GM23338 (cell line): ENCODE measurements at regions not wholly inside any gene's neighbourhood (a gene's known extent, or its start where the extent isn't known, plus 50 kb on each side); places are given as distances from the start of the nearest gene placed in this dataset.

ENCODE experiments used
- ATAC-seq: fragments of 200-7000 bp; cut with Tn5 transposase; 3 replicates; pipeline ENCODE4 v1.9.1; 2020
- DNase-seq: peaks from one replicate; pipeline ENCODE4 v3.0.0-alpha.2; 2015; ENCODE audit warnings: low spot score
- H2AFZ ChIP-seq: fragments of 200-600 bp; sonication (generic); 2 replicates; pipeline ENCODE4 v1.8.0; 2016; ENCODE audit warnings: antibody characterized with exemption, mild to moderate bottlenecking, moderate library complexity
- H3F3A ChIP-seq: fragments of 200-600 bp; sonication (generic); replicated peaks from 2 replicates; pipeline ENCODE4 v1.8.0; 2017; ENCODE audit warnings: antibody characterized with exemption, mixed run types, low read depth
- H3K27ac ChIP-seq: fragments of 200-600 bp; sonication (generic); 2 replicates; pipeline ENCODE4 v1.6.1; 2016; ENCODE audit warnings: low read depth
- H3K27me3 ChIP-seq: fragments of 200-600 bp; sonication (generic); 2 replicates; pipeline ENCODE4 v1.8.0; 2016; ENCODE audit warnings: mild to moderate bottlenecking, mixed run types, moderate library complexity; ENCODE audit not compliant: insufficient read depth
- H3K36me3 ChIP-seq: fragments of 200-600 bp; sonication (generic); 2 replicates; pipeline ENCODE4 v1.8.0; 2016; ENCODE audit warnings: mild to moderate bottlenecking; ENCODE audit not compliant: insufficient read depth
- H3K4me1 ChIP-seq: fragments of 200-600 bp; sonication (generic); 2 replicates; pipeline ENCODE4 v1.8.0; 2016; ENCODE audit warnings: mild to moderate bottlenecking, moderate library complexity; ENCODE audit not compliant: insufficient read depth
- H3K4me2 ChIP-seq: fragments of 200-600 bp; sonication (generic); 2 replicates; pipeline ENCODE4 v1.7.1; 2017; ENCODE audit warnings: mixed run types
- H3K4me3 ChIP-seq: fragments of 200-600 bp; sonication (generic); 2 replicates; pipeline ENCODE4 v1.6.1; 2016; ENCODE audit warnings: mixed run types
- H3K79me2 ChIP-seq: fragments of 200-600 bp; sonication (generic); replicated peaks from 2 replicates; pipeline ENCODE4 v1.8.0; 2017; ENCODE audit warnings: mild to moderate bottlenecking; ENCODE audit not compliant: insufficient read depth
- H3K9me2 ChIP-seq: fragments of 200-600 bp; sonication (generic); 2 replicates; pipeline ENCODE4 v1.8.0; 2017; ENCODE audit not compliant: insufficient read depth
- H4K20me1 ChIP-seq: fragments of 200-600 bp; sonication (generic); replicated peaks from 2 replicates; pipeline ENCODE4 v1.8.0; 2017; ENCODE audit warnings: mild to moderate bottlenecking; ENCODE audit not compliant: insufficient read depth
- H3K27ac Mint-ChIP-seq: 2 replicates; pipeline ENCODE4 v1.8.0; 2020; ENCODE audit warnings: inconsistent platforms, mild to moderate bottlenecking, moderate library complexity, mixed read lengths
- H3K27me3 Mint-ChIP-seq: 3 replicates; pipeline ENCODE4 v1.8.0; 2022; ENCODE audit warnings: low read depth, mild to moderate bottlenecking, moderate library complexity, mixed read lengths, inconsistent platforms; ENCODE audit not compliant: insufficient read depth, poor library complexity
- H3K36me3 Mint-ChIP-seq: 3 replicates; pipeline ENCODE4 v1.8.0; 2021; ENCODE audit warnings: low read depth, mild to moderate bottlenecking, inconsistent platforms, moderate library complexity, mixed read lengths
- H3K4me1 Mint-ChIP-seq: 3 replicates; pipeline ENCODE4 v1.8.0; 2020; ENCODE audit warnings: mild to moderate bottlenecking, inconsistent platforms, mixed read lengths
- H3K4me3 Mint-ChIP-seq: 3 replicates; pipeline ENCODE4 v1.8.0; 2021; ENCODE audit warnings: moderate library complexity, mild to moderate bottlenecking, inconsistent platforms, mixed read lengths
- H3K9me3 Mint-ChIP-seq: 3 replicates; pipeline ENCODE4 v1.8.0; 2020; ENCODE audit warnings: moderate library complexity, mild to moderate bottlenecking, inconsistent platforms, mixed read lengths
- NANOG ChIP-seq: IDR thresholded peaks from 2 replicates; pipeline ENCODE4 v1.6.1; 2016; ENCODE audit warnings: antibody characterized with exemption, borderline replicate concordance
- ZNF331 ChIP-seq: fragments of 250-450 bp; sonication (Bioruptor Pico); IDR thresholded peaks from 2 replicates; pipeline ENCODE4 v1.5.0; 2020; ENCODE audit warnings: low read depth, mild to moderate bottlenecking, moderate library complexity
- ZNF462 ChIP-seq: fragments of 250-450 bp; sonication (Bioruptor Pico); IDR thresholded peaks from 2 replicates; pipeline ENCODE4 v1.5.0; 2020; ENCODE audit warnings: mild to moderate bottlenecking, moderate library complexity
- TF ChIP-seq, protein P1 (sequence below), 2 experiments: fragments of 200-600 bp in 1 of 2; sonication (generic) in 1 of 2; conservative IDR thresholded peaks; 2 replicates each; pipeline versions ENCODE4 v1.5.1 to v1.6.1; 2016 to 2017; ENCODE audit warnings: antibody characterized with exemption in 2 of 2, low read depth in 2 of 2, mild to moderate bottlenecking in 2 of 2, moderate library complexity in 1 of 2

DNA sequence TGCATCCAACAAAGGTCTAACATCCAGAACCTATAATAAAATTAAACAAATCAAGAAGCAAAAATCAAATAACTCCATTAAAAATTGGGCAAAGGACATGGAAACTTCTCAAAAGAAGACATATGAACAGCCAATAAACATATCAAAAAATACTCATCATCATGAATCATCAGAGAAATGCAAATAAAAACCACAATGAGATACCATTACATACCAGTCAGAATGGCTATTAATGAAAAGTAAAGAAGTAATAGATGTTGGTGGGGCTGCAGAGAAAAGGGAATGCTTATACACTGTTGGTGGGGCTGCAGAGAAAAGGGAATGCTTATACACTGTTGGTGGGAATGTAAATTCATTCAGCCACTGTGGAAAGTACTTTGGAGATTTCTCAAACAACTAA, 465.8 kb downstream of the ZIC3 start (continued):
- TF ChIP-seq, protein P1, sequence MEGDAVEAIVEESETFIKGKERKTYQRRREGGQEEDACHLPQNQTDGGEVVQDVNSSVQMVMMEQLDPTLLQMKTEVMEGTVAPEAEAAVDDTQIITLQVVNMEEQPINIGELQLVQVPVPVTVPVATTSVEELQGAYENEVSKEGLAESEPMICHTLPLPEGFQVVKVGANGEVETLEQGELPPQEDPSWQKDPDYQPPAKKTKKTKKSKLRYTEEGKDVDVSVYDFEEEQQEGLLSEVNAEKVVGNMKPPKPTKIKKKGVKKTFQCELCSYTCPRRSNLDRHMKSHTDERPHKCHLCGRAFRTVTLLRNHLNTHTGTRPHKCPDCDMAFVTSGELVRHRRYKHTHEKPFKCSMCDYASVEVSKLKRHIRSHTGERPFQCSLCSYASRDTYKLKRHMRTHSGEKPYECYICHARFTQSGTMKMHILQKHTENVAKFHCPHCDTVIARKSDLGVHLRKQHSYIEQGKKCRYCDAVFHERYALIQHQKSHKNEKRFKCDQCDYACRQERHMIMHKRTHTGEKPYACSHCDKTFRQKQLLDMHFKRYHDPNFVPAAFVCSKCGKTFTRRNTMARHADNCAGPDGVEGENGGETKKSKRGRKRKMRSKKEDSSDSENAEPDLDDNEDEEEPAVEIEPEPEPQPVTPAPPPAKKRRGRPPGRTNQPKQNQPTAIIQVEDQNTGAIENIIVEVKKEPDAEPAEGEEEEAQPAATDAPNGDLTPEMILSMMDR (conservative IDR thresholded peaks at IDR 0.05; ENCODE audit: low read depth in 2 of 2) = no peak
- TF ChIP-seq ZNF462 (CRISPR knock-in tag) (no peak), ZNF331 (CRISPR knock-in tag) (no peak)

- Histone ChIP-seq H3K27me3 (no peaks in the 10 kb centered on the region), H3F3A (no peaks in the 10 kb centered on the region), H3K9me2 (no peaks in the 10 kb centered on the region), H2AFZ (no peak overlapping the region), H3K27ac (no peak overlapping the region), H3K79me2 (no peaks in the 10 kb centered on the region), H3K4me2 (no peak overlapping the region), H3K4me1 (no peaks in the 10 kb centered on the region), H3K36me3 (no peaks in the 10 kb centered on the region), H3K4me3 (no peak overlapping the region), H4K20me1 (no peaks in the 10 kb centered on the region)
- no peak for TF ChIP-seq NANOG
- TF ChIP-seq, protein P1 (conservative IDR thresholded peaks at IDR 0.05; ENCODE audit: low read depth in 2 of 2) = peak; percentile 47 to 48; a peak in 3 of 4 replicates
- ATAC-seq (no peak), DNase-seq (peak; percentile 8)
- H3K4me1 Mint-ChIP-seq = no peaks in the 10 kb centered on the region
- H3K36me3 Mint-ChIP-seq = no peaks in the 10 kb centered on the region
- H3K27ac Mint-ChIP-seq = no peak overlapping the region
- H3K4me3 Mint-ChIP-seq = no peak overlapping the region
- peaks cover 1% of the 10 kb centered on the region for H3K27me3 Mint-ChIP-seq
- H3K9me3 Mint-ChIP-seq = no peaks in the 10 kb centered on the region
Observed at GRCh38 chrX:138034136-138034535, 468.2 kb downstream of the ZIC3 start.
